ENCODE measurements at regions not wholly inside any gene's neighbourhood (a gene's known extent, or its start where the extent isn't known, plus 50 kb on each side); places are given as distances from the start of the nearest gene placed in this dataset.
"Not testable (repeated sequence)": the region's sequence is repeated elsewhere in the genome, so short reads cannot be mapped to it uniquely, and the experiment has no call there.

- no peak for DNase-seq (ENCODE audit: low spot score)
- Histone ChIP-seq H3K27ac (no peak overlapping the region), H3K36me3 (no peaks in the 10 kb centered on the region), H3K27me3 (replicated peaks; ENCODE audit: insufficient read depth) (no peaks in the 10 kb centered on the region), H3K9me3 (no peaks in the 10 kb centered on the region), H3K4me3 (no peak overlapping the region), H3K4me1 (replicated peaks) (no peaks in the 10 kb centered on the region)
- 81% methylated on average over 4 of the region's 4 CpGs for WGBS
- TF ChIP-seq CTCF (IDR thresholded peaks at IDR 0.05) (no peak), POLR2AphosphoS5 (IDR thresholded peaks at IDR 0.05) (no peak), POLR2A (IDR thresholded peaks at IDR 0.05) (no peak)
- intact Hi-C loops (cut with DNase I), result no loop called here
Observed at GRCh38 chr18:51253476-51253875, 56.0 kb upstream of the MEX3C start.

GRCh38 chr18:51255693-51256092 is 58.2 kb upstream of the MEX3C start:
- intact Hi-C loops (cut with DNase I), result no loop called here
- 15% methylated on average over 3 of the region's 3 CpGs for WGBS

DNA sequence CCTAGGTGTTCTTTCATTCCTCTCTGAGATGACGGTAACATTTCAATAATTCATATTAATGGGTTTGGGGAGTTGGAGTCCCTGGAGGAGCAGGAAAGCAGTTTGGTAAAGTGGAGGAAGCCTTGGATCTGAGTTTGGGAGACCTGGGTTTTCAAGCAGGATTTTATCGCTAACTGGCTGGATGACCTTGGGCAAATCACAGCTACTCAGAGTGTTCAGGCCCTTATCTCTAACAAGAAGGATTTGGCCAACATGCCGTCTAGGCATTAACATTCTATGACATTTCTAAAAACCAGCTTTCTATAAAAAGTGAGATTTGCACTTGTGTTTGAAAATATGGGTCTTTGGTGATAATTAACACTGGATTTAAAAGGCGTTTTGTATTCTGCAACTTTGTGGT is 59.7 kb upstream of the MEX3C start:
- DNase-seq (ENCODE audit: low spot score), result no peak
- Histone ChIP-seq H3K36me3 (no peaks in the 10 kb centered on the region), H3K4me1 (replicated peaks) (no peaks in the 10 kb centered on the region), H3K4me3 (no peak overlapping the region), H3K27me3 (replicated peaks; ENCODE audit: insufficient read depth) (no peaks in the 10 kb centered on the region), H3K27ac (no peak overlapping the region), H3K9me3 (no peaks in the 10 kb centered on the region)
- intact Hi-C loops (cut with DNase I), result no loop called here
- no peak for TF ChIP-seq POLR2AphosphoS5 (IDR thresholded peaks at IDR 0.05)
- no peak for TF ChIP-seq POLR2A (IDR thresholded peaks at IDR 0.05)
- TF ChIP-seq CTCF (IDR thresholded peaks at IDR 0.05), result no peak
- 80% methylated on average over 4 of the region's 4 CpGs for WGBS

More at GRCh38 chr18:51255693-51256092, 58.2 kb upstream of the MEX3C start:
- no peaks in the 10 kb centered on the region for H3K9me3 ChIP-seq
- no peaks in the 10 kb centered on the region for H3K27me3 ChIP-seq (replicated peaks; ENCODE audit: insufficient read depth)
- TF ChIP-seq CTCF (IDR thresholded peaks at IDR 0.05), result no peak
- peak; percentile 62 for TF ChIP-seq POLR2AphosphoS5 (IDR thresholded peaks at IDR 0.05)
- TF ChIP-seq POLR2A (IDR thresholded peaks at IDR 0.05), result no peak
- H3K27ac ChIP-seq, result no peak overlapping the region
- DNase-seq (ENCODE audit: low spot score), result peak; percentile 8
- H3K4me3 ChIP-seq, result no peak overlapping the region
- H3K4me1 ChIP-seq (replicated peaks), result no peaks in the 10 kb centered on the region
- no peaks in the 10 kb centered on the region for H3K36me3 ChIP-seq

- WGBS, result 77% methylated on average over 2 of the region's 2 CpGs
- intact Hi-C loops (cut with DNase I), result no loop called here
- H3K9me3 ChIP-seq, result no peaks in the 10 kb centered on the region
- no peak for DNase-seq (ENCODE audit: low spot score)
- H3K36me3 ChIP-seq, result no peaks in the 10 kb centered on the region
- no peak overlapping the region for H3K27ac ChIP-seq
- no peak overlapping the region for H3K4me3 ChIP-seq
- H3K4me1 ChIP-seq (replicated peaks), result no peaks in the 10 kb centered on the region
- no peaks in the 10 kb centered on the region for H3K27me3 ChIP-seq (replicated peaks; ENCODE audit: insufficient read depth)
- no peak for TF ChIP-seq POLR2AphosphoS5 (IDR thresholded peaks at IDR 0.05)
- TF ChIP-seq CTCF (IDR thresholded peaks at IDR 0.05), result no peak
- TF ChIP-seq POLR2A (IDR thresholded peaks at IDR 0.05), result no peak
Observed at GRCh38 chr18:51260118-51260517, 62.6 kb upstream of the MEX3C start.

GRCh38 chr18:51266077-51266476 is 68.6 kb upstream of the MEX3C start:
- H3K4me3 ChIP-seq; H3K9me3 ChIP-seq; H3K4me1 ChIP-seq (replicated peaks); DNase-seq (ENCODE audit: low spot score); H3K36me3 ChIP-seq; H3K27ac ChIP-seq; intact Hi-C loops (cut with DNase I); H3K27me3 ChIP-seq (replicated peaks; ENCODE audit: insufficient read depth): not testable (repeated sequence)
- WGBS, result 75% methylated on average over 4 of the region's 4 CpGs
